ENCODE measurements at regions not wholly inside any gene's neighbourhood (a gene's known extent, or its start where the extent isn't known, plus 50 kb on each side); places are given as distances from the start of the nearest gene placed in this dataset.

GRCh38 chr16:87033021-87033471, 284.1 kb downstream of the C16orf95 start:
- DNase-seq (ENCODE audit: low read depth in 2 of 2) = no peak
- no peaks in the 10 kb centered on the region for H3K27me3 ChIP-seq (ENCODE audit: control insufficient read depth, insufficient read depth, low read length)

GRCh38 chr16:87033541-87034300, 283.5 kb downstream of the C16orf95 start:
- Histone ChIP-seq H3K9ac (ENCODE audit: insufficient read depth, low read length) (no peak overlapping the region), H3K4me3 (replicated peaks in 1 of 4; ENCODE audit: control extremely low read depth in 1 of 4, insufficient read depth in 1 of 4, low read depth in 3 of 4, low read length in 4 of 4) (no peak overlapping the region), H3K4me1 (ENCODE audit: control insufficient read depth, extremely low read depth, insufficient read depth, low read length) (no peaks in the 10 kb centered on the region), H3K9me3 (ENCODE audit: control insufficient read depth, insufficient read depth, low read depth, low read length) (no peaks in the 10 kb centered on the region), H3K36me3 (ENCODE audit: control insufficient read depth, insufficient read depth, low read length) (no peaks in the 10 kb centered on the region), H4K20me1 (ENCODE audit: control insufficient read depth, extremely low read depth, insufficient read depth, low read length) (no peaks in the 10 kb centered on the region), H3K27ac (ENCODE audit: insufficient read depth, low read length) (no peak overlapping the region), H3K79me2 (ENCODE audit: control insufficient read depth, insufficient read depth, low read length) (no peaks in the 10 kb centered on the region), H3K4me2 (ENCODE audit: extremely low read depth, insufficient read depth, low read length) (no peak overlapping the region), H3K27me3 (ENCODE audit: control insufficient read depth, insufficient read depth, low read length) (no peaks in the 10 kb centered on the region), H2AFZ (ENCODE audit: low read length) (no peak overlapping the region)
- DNase-seq (ENCODE audit: low read depth in 2 of 2) = peak in 1 of 2 donors; percentile 50
- TF ChIP-seq CTCF (conservative IDR thresholded peaks at IDR 0.05 in 1 of 2, IDR thresholded peaks at IDR 0.05 in 1 of 2; ENCODE audit: low read depth in 1 of 2, low read length in 2 of 2) (no peak), EZH2 (IDR thresholded peaks at IDR 0.05; ENCODE audit: low read length, missing control alignments) (no peak)

More at GRCh38 chr16:87033021-87033471, 284.1 kb downstream of the C16orf95 start:
- H3K4me3 ChIP-seq (replicated peaks in 1 of 4; ENCODE audit: control extremely low read depth in 1 of 4, insufficient read depth in 1 of 4, low read depth in 3 of 4, low read length in 4 of 4) = no peak overlapping the region
- H3K4me2 ChIP-seq (ENCODE audit: extremely low read depth, insufficient read depth, low read length) = no peak overlapping the region
- no peak overlapping the region for H2AFZ ChIP-seq (ENCODE audit: low read length)
- no peaks in the 10 kb centered on the region for H4K20me1 ChIP-seq (ENCODE audit: control insufficient read depth, extremely low read depth, insufficient read depth, low read length)
- no peak overlapping the region for H3K27ac ChIP-seq (ENCODE audit: insufficient read depth, low read length)
- H3K79me2 ChIP-seq (ENCODE audit: control insufficient read depth, insufficient read depth, low read length) = no peaks in the 10 kb centered on the region
- no peaks in the 10 kb centered on the region for H3K36me3 ChIP-seq (ENCODE audit: control insufficient read depth, insufficient read depth, low read length)
- no peaks in the 10 kb centered on the region for H3K9me3 ChIP-seq (ENCODE audit: control insufficient read depth, insufficient read depth, low read depth, low read length)
- no peak for TF ChIP-seq EZH2 (IDR thresholded peaks at IDR 0.05; ENCODE audit: low read length, missing control alignments)
- no peak for TF ChIP-seq CTCF (conservative IDR thresholded peaks at IDR 0.05 in 1 of 2, IDR thresholded peaks at IDR 0.05 in 1 of 2; ENCODE audit: low read depth in 1 of 2, low read length in 2 of 2)
- H3K4me1 ChIP-seq (ENCODE audit: control insufficient read depth, extremely low read depth, insufficient read depth, low read length) = no peaks in the 10 kb centered on the region
- no peak overlapping the region for H3K9ac ChIP-seq (ENCODE audit: insufficient read depth, low read length)

GRCh38 chr16:87034317-87034716, 282.9 kb downstream of the C16orf95 start:
- no peaks in the 10 kb centered on the region for H3K9me3 ChIP-seq (ENCODE audit: control insufficient read depth, insufficient read depth, low read depth, low read length)
- H3K36me3 ChIP-seq (ENCODE audit: control insufficient read depth, insufficient read depth, low read length) = no peaks in the 10 kb centered on the region
- peak in 1 of 2 donors; percentile 25 for DNase-seq (ENCODE audit: low read depth in 2 of 2)
- H4K20me1 ChIP-seq (ENCODE audit: control insufficient read depth, extremely low read depth, insufficient read depth, low read length) = no peaks in the 10 kb centered on the region
- no peak overlapping the region for H3K27ac ChIP-seq (ENCODE audit: insufficient read depth, low read length)
- no peak overlapping the region for H3K4me3 ChIP-seq (replicated peaks in 1 of 4; ENCODE audit: control extremely low read depth in 1 of 4, insufficient read depth in 1 of 4, low read depth in 3 of 4, low read length in 4 of 4)
- H2AFZ ChIP-seq (ENCODE audit: low read length) = no peak overlapping the region
- no peak overlapping the region for H3K4me2 ChIP-seq (ENCODE audit: extremely low read depth, insufficient read depth, low read length)
- H3K27me3 ChIP-seq (ENCODE audit: control insufficient read depth, insufficient read depth, low read length) = no peaks in the 10 kb centered on the region
- no peaks in the 10 kb centered on the region for H3K4me1 ChIP-seq (ENCODE audit: control insufficient read depth, extremely low read depth, insufficient read depth, low read length)
- TF ChIP-seq CTCF (conservative IDR thresholded peaks at IDR 0.05 in 1 of 2, IDR thresholded peaks at IDR 0.05 in 1 of 2; ENCODE audit: low read depth in 1 of 2, low read length in 2 of 2) (no peak), EZH2 (IDR thresholded peaks at IDR 0.05; ENCODE audit: low read length, missing control alignments) (no peak)
- H3K9ac ChIP-seq (ENCODE audit: insufficient read depth, low read length) = no peak overlapping the region
- no peaks in the 10 kb centered on the region for H3K79me2 ChIP-seq (ENCODE audit: control insufficient read depth, insufficient read depth, low read length)
